ENCODE measurements at regions not wholly inside any gene's neighbourhood (a gene's known extent, or its start where the extent isn't known, plus 50 kb on each side); places are given as distances from the start of the nearest gene placed in this dataset.

- BruUV-seq (replicated peaks): no TSS peak
- Histone ChIP-seq H3K9me3 (replicated peaks; ENCODE audit: control insufficient read depth, insufficient read depth, low read length) (no peaks in the 10 kb centered on the region), H3K4me2 (ENCODE audit: control insufficient read depth, insufficient read depth) (no peak overlapping the region), H3K27me3 (replicated peaks in 1 of 2; ENCODE audit: control insufficient read depth in 2 of 2, insufficient read depth in 2 of 2, low read length in 1 of 2) (no peaks in the 10 kb centered on the region; a peak in 1 of 4 replicates), H3K36me3 (ENCODE audit: control insufficient read depth in 2 of 2, insufficient read depth in 2 of 2, low read length in 1 of 2) (no peaks in the 10 kb centered on the region), H4K20me1 (ENCODE audit: control insufficient read depth, insufficient read depth) (no peaks in the 10 kb centered on the region), H3K4me1 (ENCODE audit: control insufficient read depth, insufficient read depth, low read length) (no peaks in the 10 kb centered on the region), H2AFZ (ENCODE audit: control insufficient read depth, low read depth, low read length) (no peak overlapping the region), H3K27ac (ENCODE audit: control insufficient read depth, insufficient read depth) (no peak overlapping the region), H3K4me3 (no peak overlapping the region), H3K9ac (ENCODE audit: control insufficient read depth, insufficient read depth, low read length) (no peak overlapping the region), H3K79me2 (ENCODE audit: control insufficient read depth, insufficient read depth, low read length) (no peaks in the 10 kb centered on the region)
- intact Hi-C loops (cut with micrococcal nuclease; ENCODE audit: unreplicated experiment): no loop called here
- DNase-seq (ENCODE audit: low read depth, low spot score) (no peak), ATAC-seq (no peak), FAIRE-seq (no peak)
- WGBS (ENCODE audit: insufficient coverage, insufficient replicate concordance, low lambda C conversion rate, missing lambda C conversion rate): 27% methylated on average over 9 of the region's 9 CpGs
- SMC1A ChIA-PET (ENCODE audit: uncharacterized antibody, unreplicated experiment): no interaction called here
- RAD21 ChIA-PET (ENCODE audit: unreplicated experiment): no interaction called here
- no peak for TF ChIP-seq RAD51 (IDR thresholded peaks at IDR 0.05)
- TF ChIP-seq ASH2L (IDR thresholded peaks at IDR 0.05; ENCODE audit: borderline replicate concordance, low read depth): no peak
- no peak for TF ChIP-seq RB1 (IDR thresholded peaks at IDR 0.05; ENCODE audit: borderline replicate concordance)
- CTCF ChIA-PET: interaction anchor here (1.3 kb wide), 1 partner anchor 11 kb away, joined by 4 read pairs; no protein-coding TSS in a partner anchor
- in situ Hi-C loops (cut with MboI): no loop called here
- POLR2A ChIA-PET: no interaction called here
These were observed 161.5 kb upstream of the MCTP2 start for GRCh38 chr15:94069844-94070243.

- no peak for TF ChIP-seq SUPT20H (IDR thresholded peaks at IDR 0.05; ENCODE audit: borderline replicate concordance, control insufficient read depth, low read depth, low read length)
- TF ChIP-seq PAX8 (IDR thresholded peaks at IDR 0.05): no peak
- TF ChIP-seq SMC3 (IDR thresholded peaks at IDR 0.05; ENCODE audit: borderline replicate concordance, low read length): no peak
- TF ChIP-seq NFYB (IDR thresholded peaks at IDR 0.05; ENCODE audit: insufficient read depth, low read depth, low read length): no peak
- no peak for TF ChIP-seq MLLT1 (IDR thresholded peaks at IDR 0.05)
- no peak for TF ChIP-seq ZNF217 (IDR thresholded peaks at IDR 0.05)
- TF ChIP-seq E2F8 (IDR thresholded peaks at IDR 0.05; ENCODE audit: low read depth, partially characterized antibody): no peak
- no peak for TF ChIP-seq ZNF622 (IDR thresholded peaks at IDR 0.05)
- TF ChIP-seq MYC (IDR thresholded peaks at IDR 0.05; ENCODE audit: insufficient read depth, insufficient read length, insufficient replicate concordance, low read length, severe bottlenecking): no peak
- TF ChIP-seq BMI1 (IDR thresholded peaks at IDR 0.05; ENCODE audit: borderline replicate concordance): no peak
- Histone ChIP-seq H3K9ac (ENCODE audit: control insufficient read depth, insufficient read depth, low read length) (no peak overlapping the region), H3K79me2 (ENCODE audit: control insufficient read depth, insufficient read depth, low read length) (no peaks in the 10 kb centered on the region), H3K4me2 (ENCODE audit: control insufficient read depth, insufficient read depth) (no peak overlapping the region), H3K9me3 (replicated peaks; ENCODE audit: control insufficient read depth, insufficient read depth, low read length) (no peaks in the 10 kb centered on the region), H3K4me1 (ENCODE audit: control insufficient read depth, insufficient read depth, low read length) (no peaks in the 10 kb centered on the region), H3K36me3 (ENCODE audit: control insufficient read depth in 2 of 2, insufficient read depth in 2 of 2, low read length in 1 of 2) (no peaks in the 10 kb centered on the region), H2AFZ (ENCODE audit: control insufficient read depth, low read depth, low read length) (no peak overlapping the region), H3K27ac (ENCODE audit: control insufficient read depth, insufficient read depth) (no peak overlapping the region), H3K27me3 (replicated peaks in 1 of 2; ENCODE audit: control insufficient read depth in 2 of 2, insufficient read depth in 2 of 2, low read length in 1 of 2) (no peaks in the 10 kb centered on the region; a peak in 1 of 4 replicates), H3K4me3 (no peak overlapping the region), H4K20me1 (ENCODE audit: control insufficient read depth, insufficient read depth) (no peaks in the 10 kb centered on the region)
- SMC1A ChIA-PET (ENCODE audit: uncharacterized antibody, unreplicated experiment): no interaction called here
- no TSS peak for BruUV-seq (replicated peaks)
- ATAC-seq (no peak), FAIRE-seq (no peak), DNase-seq (ENCODE audit: low read depth, low spot score) (no peak)
- intact Hi-C loops (cut with micrococcal nuclease; ENCODE audit: unreplicated experiment): no loop called here
- POLR2A ChIA-PET: no interaction called here
- WGBS (ENCODE audit: insufficient coverage, insufficient replicate concordance, low lambda C conversion rate, missing lambda C conversion rate): 17% methylated on average over 3 of the region's 3 CpGs
- in situ Hi-C loops (cut with MboI): no loop called here
- RAD21 ChIA-PET (ENCODE audit: unreplicated experiment): no interaction called here
- CTCF ChIA-PET: no interaction called here
These were observed 164.6 kb upstream of the MCTP2 start for GRCh38 chr15:94066811-94067210.

Data from GM12878 (cell line).